CD8-positive, alpha-beta memory T cell (primary cell): ENCODE measurements at regions not wholly inside any gene's neighbourhood (a gene's known extent, or its start where the extent isn't known, plus 50 kb on each side); places are given as distances from the start of the nearest gene placed in this dataset.
"Not testable (repeated sequence)": the region's sequence is repeated elsewhere in the genome, so short reads cannot be mapped to it uniquely, and the experiment has no call there.

Source experiments
- CTCF ChIA-PET: fragments of 350-600 bp; sonication (Branson Sonifier 250); formaldehyde crosslinking; loops from one replicate; lab custom pipeline; 2021; ENCODE audit warnings: antibody characterized with exemption; lab: Charles Lee
- POLR2A ChIA-PET: fragments of 350-600 bp; sonication (Branson Sonifier 250); formaldehyde crosslinking; loops from one replicate; lab custom pipeline; 2021; ENCODE audit warnings: antibody characterized with exemption; lab: Charles Lee
- DNase-seq, 5 donors: peaks; one replicate each; pipeline versions ENCODE4 v3.0.0 to v3.0.0-alpha.2; 2020 to 2022; ENCODE audit warnings: mixed read lengths in 1 of 5
- H3K27ac ChIP-seq: one replicate; pipeline ENCODE4 v1.7.0; 2013; ENCODE audit warnings: low read depth, mild to moderate bottlenecking, low read length, moderate library complexity
- H3K27me3 ChIP-seq: 2 replicates; pipeline ENCODE4 v1.7.0; 2013; ENCODE audit warnings: low read length, mild to moderate bottlenecking; ENCODE audit not compliant: insufficient read depth, poor library complexity, severe bottlenecking
- H3K36me3 ChIP-seq: 2 replicates; pipeline ENCODE4 v1.7.0; 2013; ENCODE audit warnings: mild to moderate bottlenecking, low read length, moderate library complexity; ENCODE audit not compliant: insufficient read depth
- H3K4me1 ChIP-seq: 2 replicates; pipeline ENCODE4 v1.7.0; 2013; ENCODE audit warnings: mild to moderate bottlenecking, low read length, moderate library complexity; ENCODE audit not compliant: insufficient read depth
- H3K4me3 ChIP-seq: 2 replicates; pipeline ENCODE4 v1.7.0; 2013; ENCODE audit warnings: mild to moderate bottlenecking, low read length
- H3K9me3 ChIP-seq: 2 replicates; pipeline ENCODE4 v1.7.0; 2013; ENCODE audit warnings: mild to moderate bottlenecking, low read length
- H3K27ac Mint-ChIP-seq, 8 donors: one replicate each; pipeline ENCODE4 v1.8.0; 2020 to 2021; ENCODE audit warnings: mixed read lengths in 8 of 8, mild to moderate bottlenecking in 6 of 8, inconsistent platforms in 3 of 8, moderate library complexity in 3 of 8
- H3K27me3 Mint-ChIP-seq, 2 donors: one replicate each; pipeline ENCODE4 v1.8.0; 2020 to 2021; ENCODE audit warnings: mixed read lengths in 2 of 2, mild to moderate bottlenecking in 1 of 2, moderate library complexity in 1 of 2
- H3K36me3 Mint-ChIP-seq, 3 donors: one replicate each; pipeline ENCODE4 v1.8.0; 2020 to 2021; ENCODE audit warnings: mixed read lengths in 3 of 3, inconsistent platforms in 1 of 3, mild to moderate bottlenecking in 1 of 3
- H3K4me1 Mint-ChIP-seq, 3 donors: one replicate each; pipeline ENCODE4 v1.8.0; 2020 to 2021; ENCODE audit warnings: mixed read lengths in 3 of 3, inconsistent platforms in 1 of 3, mild to moderate bottlenecking in 1 of 3
- H3K4me3 Mint-ChIP-seq, 7 donors: one replicate each; pipeline ENCODE4 v1.8.0; 2020 to 2021; ENCODE audit warnings: mixed read lengths in 7 of 7, mild to moderate bottlenecking in 6 of 7, moderate library complexity in 4 of 7, inconsistent platforms in 2 of 7
- H3K9me3 Mint-ChIP-seq, 5 donors: one replicate each; pipeline ENCODE4 v1.8.0; 2020 to 2022; ENCODE audit warnings: mixed read lengths in 5 of 5, mild to moderate bottlenecking in 3 of 5, moderate library complexity in 2 of 5, inconsistent platforms in 1 of 5

- ChIA-PET POLR2A (no interaction called here), CTCF (no interaction called here)
These were observed 77.4 kb upstream of the ANKRD28 start for GRCh38 chr3:15875016-15875689.

GRCh38 chr3:15876669-15877068 lies 78.9 kb upstream of the ANKRD28 start:
- H3K9me3 Mint-ChIP-seq = peaks cover 0 to 2% (median 0%) of the 10 kb centered on the region in 5 donors
- Histone ChIP-seq H3K4me3 (no peak overlapping the region), H3K9me3 (no peaks in the 10 kb centered on the region), H3K4me1 (no peaks in the 10 kb centered on the region), H3K27ac (no peak overlapping the region), H3K27me3 (no peaks in the 10 kb centered on the region), H3K36me3 (no peaks in the 10 kb centered on the region)
- no peak overlapping the region for H3K4me3 Mint-ChIP-seq
- H3K27me3 Mint-ChIP-seq = peaks cover 0 to 3% of the 10 kb centered on the region in 2 donors
- H3K27ac Mint-ChIP-seq = no peak overlapping the region
- H3K4me1 Mint-ChIP-seq = no peaks in the 10 kb centered on the region
- POLR2A ChIA-PET = no interaction called here
- peaks cover 0 to 4% (median 3%) of the 10 kb centered on the region in 3 donors for H3K36me3 Mint-ChIP-seq
- DNase-seq = no peak
- CTCF ChIA-PET = no interaction called here

More at GRCh38 chr3:15875016-15875689, 77.4 kb upstream of the ANKRD28 start:
- H3K27me3 Mint-ChIP-seq = peaks cover 0 to 2% of the 10 kb centered on the region in 2 donors
- H3K9me3 Mint-ChIP-seq = no peaks in the 10 kb centered on the region
- Histone ChIP-seq H3K4me3 (no peak overlapping the region), H3K27me3 (no peaks in the 10 kb centered on the region), H3K36me3 (no peaks in the 10 kb centered on the region), H3K27ac (no peak overlapping the region), H3K4me1 (no peaks in the 10 kb centered on the region), H3K9me3 (no peaks in the 10 kb centered on the region)
- no peak overlapping the region for H3K4me3 Mint-ChIP-seq
- no peak for DNase-seq
- H3K4me1 Mint-ChIP-seq = no peaks in the 10 kb centered on the region
- H3K27ac Mint-ChIP-seq = peak overlapping the region in 1 of 8 donors; percentile 46
- H3K36me3 Mint-ChIP-seq = peaks cover 0 to 7% (median 3%) of the 10 kb centered on the region in 3 donors

- H3K27me3 Mint-ChIP-seq = peaks cover 0 to 3% of the 10 kb centered on the region in 2 donors
- H3K9me3 Mint-ChIP-seq = peaks cover 0 to 2% (median 0%) of the 10 kb centered on the region in 5 donors
- no peaks in the 10 kb centered on the region for H3K27me3 ChIP-seq
- H3K27ac ChIP-seq = no peak overlapping the region
- POLR2A ChIA-PET = no interaction called here
- no peak overlapping the region for H3K27ac Mint-ChIP-seq
- CTCF ChIA-PET = no interaction called here
- no peaks in the 10 kb centered on the region for H3K4me1 Mint-ChIP-seq
- H3K36me3 Mint-ChIP-seq = peaks cover 0 to 4% (median 3%) of the 10 kb centered on the region in 3 donors
- no peak for DNase-seq
- no peaks in the 10 kb centered on the region for H3K36me3 ChIP-seq
- H3K4me3 Mint-ChIP-seq = no peak overlapping the region
- H3K9me3 ChIP-seq = no peaks in the 10 kb centered on the region
- H3K4me1 ChIP-seq = no peaks in the 10 kb centered on the region
- H3K4me3 ChIP-seq = no peak overlapping the region
These were observed 80.0 kb upstream of the ANKRD28 start for GRCh38 chr3:15877813-15878212.

GRCh38 chr3:15879787-15880186 lies 82.0 kb upstream of the ANKRD28 start:
- H3K27me3 Mint-ChIP-seq = not testable (repeated sequence)

GRCh38 chr3:15882577-15882976 lies 84.8 kb upstream of the ANKRD28 start:
- POLR2A ChIA-PET = no interaction called here
- Mint-ChIP-seq H3K4me3 (no peak overlapping the region), H3K4me1 (no peaks in the 10 kb centered on the region), H3K36me3 (peaks cover 0 to 10% (median 0%) of the 10 kb centered on the region in 3 donors), H3K9me3 (peaks cover 0 to 5% (median 5%) of the 10 kb centered on the region in 5 donors), H3K27me3 (peaks cover under 1 to 5% of the 10 kb centered on the region in 2 donors), H3K27ac (no peak overlapping the region)
- Histone ChIP-seq H3K36me3 (no peaks in the 10 kb centered on the region), H3K4me1 (no peaks in the 10 kb centered on the region), H3K27ac (no peak overlapping the region), H3K4me3 (no peak overlapping the region), H3K27me3 (no peaks in the 10 kb centered on the region), H3K9me3 (no peaks in the 10 kb centered on the region)
- no peak for DNase-seq
- CTCF ChIA-PET = no interaction called here

More at GRCh38 chr3:15879787-15880186, 82.0 kb upstream of the ANKRD28 start:
- H3K27me3 ChIP-seq, H3K27ac Mint-ChIP-seq, H3K4me1 ChIP-seq, H3K27ac ChIP-seq, CTCF ChIA-PET, H3K9me3 ChIP-seq, H3K4me3 Mint-ChIP-seq, DNase-seq, H3K36me3 ChIP-seq, H3K4me3 ChIP-seq, H3K9me3 Mint-ChIP-seq, POLR2A ChIA-PET, H3K4me1 Mint-ChIP-seq, H3K36me3 Mint-ChIP-seq: not testable (repeated sequence)

GRCh38 chr3:15884132-15884531 lies 86.4 kb upstream of the ANKRD28 start:
- H3K9me3 ChIP-seq = no peaks in the 10 kb centered on the region
- Mint-ChIP-seq H3K4me3 (no peak overlapping the region), H3K4me1 (no peaks in the 10 kb centered on the region), H3K36me3 (peaks cover 0 to 10% (median 0%) of the 10 kb centered on the region in 3 donors), H3K27me3 (peaks cover 5% of the 10 kb centered on the region in 2 donors), H3K9me3 (peaks cover 0 to 10% (median 5%) of the 10 kb centered on the region in 5 donors), H3K27ac (no peak overlapping the region)
- no peak overlapping the region for H3K27ac ChIP-seq
- H3K4me3 ChIP-seq = no peak overlapping the region
- no peaks in the 10 kb centered on the region for H3K36me3 ChIP-seq
- ChIA-PET POLR2A (no interaction called here), CTCF (no interaction called here)
- no peaks in the 10 kb centered on the region for H3K4me1 ChIP-seq
- no peak for DNase-seq
- H3K27me3 ChIP-seq = no peaks in the 10 kb centered on the region

- no peak overlapping the region for H3K4me3 ChIP-seq
- H3K27ac Mint-ChIP-seq = no peak overlapping the region
These were observed 88.7 kb upstream of the ANKRD28 start for GRCh38 chr3:15886521-15886920.

GRCh38 chr3:15887261-15887660 lies 89.5 kb upstream of the ANKRD28 start:
- Histone ChIP-seq H3K36me3 (no peaks in the 10 kb centered on the region), H3K9me3 (no peaks in the 10 kb centered on the region), H3K4me1 (no peaks in the 10 kb centered on the region), H3K27me3 (no peaks in the 10 kb centered on the region), H3K4me3 (no peak overlapping the region), H3K27ac (no peak overlapping the region)
- POLR2A ChIA-PET = no interaction called here
- peaks cover 0 to 8% (median 5%) of the 10 kb centered on the region in 5 donors for H3K9me3 Mint-ChIP-seq
- H3K27me3 Mint-ChIP-seq = peaks cover 2 to 5% of the 10 kb centered on the region in 2 donors
- H3K27ac Mint-ChIP-seq = no peak overlapping the region
- CTCF ChIA-PET = no interaction called here
- H3K4me1 Mint-ChIP-seq = no peaks in the 10 kb centered on the region
- H3K36me3 Mint-ChIP-seq = peaks cover 0 to 6% (median 0%) of the 10 kb centered on the region in 3 donors
- H3K4me3 Mint-ChIP-seq = no peak overlapping the region
- DNase-seq = no peak

More at GRCh38 chr3:15886521-15886920, 88.7 kb upstream of the ANKRD28 start:
- no peak overlapping the region for H3K4me3 Mint-ChIP-seq
- Histone ChIP-seq H3K27ac (no peak overlapping the region), H3K36me3 (no peaks in the 10 kb centered on the region), H3K9me3 (no peaks in the 10 kb centered on the region), H3K4me1 (no peaks in the 10 kb centered on the region), H3K27me3 (no peaks in the 10 kb centered on the region)
- no peak for DNase-seq
- peaks cover 0 to 9% (median 5%) of the 10 kb centered on the region in 5 donors for H3K9me3 Mint-ChIP-seq
- no peaks in the 10 kb centered on the region for H3K4me1 Mint-ChIP-seq
- ChIA-PET POLR2A (no interaction called here), CTCF (no interaction called here)
- H3K36me3 Mint-ChIP-seq = peaks cover 0 to 6% (median 0%) of the 10 kb centered on the region in 3 donors
- peaks cover 2 to 5% of the 10 kb centered on the region in 2 donors for H3K27me3 Mint-ChIP-seq
